ENCODE measurements at regions not wholly inside any gene's neighbourhood (a gene's known extent, or its start where the extent isn't known, plus 50 kb on each side); places are given as distances from the start of the nearest gene placed in this dataset.

- no peak for ATAC-seq
- TF ChIP-seq ISL1 (CRISPR knock-in tag; IDR thresholded peaks at IDR 0.05) (no peak), ZNF70 (CRISPR knock-in tag; IDR thresholded peaks at IDR 0.05) (no peak), OSR1 (CRISPR knock-in tag; IDR thresholded peaks at IDR 0.05) (no peak), ZNF8 (CRISPR knock-in tag; IDR thresholded peaks at IDR 0.05) (no peak)
- TF ChIP-seq, protein P1, sequence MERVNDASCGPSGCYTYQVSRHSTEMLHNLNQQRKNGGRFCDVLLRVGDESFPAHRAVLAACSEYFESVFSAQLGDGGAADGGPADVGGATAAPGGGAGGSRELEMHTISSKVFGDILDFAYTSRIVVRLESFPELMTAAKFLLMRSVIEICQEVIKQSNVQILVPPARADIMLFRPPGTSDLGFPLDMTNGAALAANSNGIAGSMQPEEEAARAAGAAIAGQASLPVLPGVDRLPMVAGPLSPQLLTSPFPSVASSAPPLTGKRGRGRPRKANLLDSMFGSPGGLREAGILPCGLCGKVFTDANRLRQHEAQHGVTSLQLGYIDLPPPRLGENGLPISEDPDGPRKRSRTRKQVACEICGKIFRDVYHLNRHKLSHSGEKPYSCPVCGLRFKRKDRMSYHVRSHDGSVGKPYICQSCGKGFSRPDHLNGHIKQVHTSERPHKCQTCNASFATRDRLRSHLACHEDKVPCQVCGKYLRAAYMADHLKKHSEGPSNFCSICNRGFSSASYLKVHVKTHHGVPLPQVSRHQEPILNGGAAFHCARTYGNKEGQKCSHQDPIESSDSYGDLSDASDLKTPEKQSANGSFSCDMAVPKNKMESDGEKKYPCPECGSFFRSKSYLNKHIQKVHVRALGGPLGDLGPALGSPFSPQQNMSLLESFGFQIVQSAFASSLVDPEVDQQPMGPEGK (CRISPR knock-in tag; IDR thresholded peaks at IDR 0.05; ENCODE audit: borderline replicate concordance), result no peak
- TF ChIP-seq, protein P2, sequence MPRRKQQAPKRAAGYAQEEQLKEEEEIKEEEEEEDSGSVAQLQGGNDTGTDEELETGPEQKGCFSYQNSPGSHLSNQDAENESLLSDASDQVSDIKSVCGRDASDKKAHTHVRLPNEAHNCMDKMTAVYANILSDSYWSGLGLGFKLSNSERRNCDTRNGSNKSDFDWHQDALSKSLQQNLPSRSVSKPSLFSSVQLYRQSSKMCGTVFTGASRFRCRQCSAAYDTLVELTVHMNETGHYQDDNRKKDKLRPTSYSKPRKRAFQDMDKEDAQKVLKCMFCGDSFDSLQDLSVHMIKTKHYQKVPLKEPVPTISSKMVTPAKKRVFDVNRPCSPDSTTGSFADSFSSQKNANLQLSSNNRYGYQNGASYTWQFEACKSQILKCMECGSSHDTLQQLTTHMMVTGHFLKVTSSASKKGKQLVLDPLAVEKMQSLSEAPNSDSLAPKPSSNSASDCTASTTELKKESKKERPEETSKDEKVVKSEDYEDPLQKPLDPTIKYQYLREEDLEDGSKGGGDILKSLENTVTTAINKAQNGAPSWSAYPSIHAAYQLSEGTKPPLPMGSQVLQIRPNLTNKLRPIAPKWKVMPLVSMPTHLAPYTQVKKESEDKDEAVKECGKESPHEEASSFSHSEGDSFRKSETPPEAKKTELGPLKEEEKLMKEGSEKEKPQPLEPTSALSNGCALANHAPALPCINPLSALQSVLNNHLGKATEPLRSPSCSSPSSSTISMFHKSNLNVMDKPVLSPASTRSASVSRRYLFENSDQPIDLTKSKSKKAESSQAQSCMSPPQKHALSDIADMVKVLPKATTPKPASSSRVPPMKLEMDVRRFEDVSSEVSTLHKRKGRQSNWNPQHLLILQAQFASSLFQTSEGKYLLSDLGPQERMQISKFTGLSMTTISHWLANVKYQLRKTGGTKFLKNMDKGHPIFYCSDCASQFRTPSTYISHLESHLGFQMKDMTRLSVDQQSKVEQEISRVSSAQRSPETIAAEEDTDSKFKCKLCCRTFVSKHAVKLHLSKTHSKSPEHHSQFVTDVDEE (CRISPR knock-in tag; IDR thresholded peaks at IDR 0.05), result no peak
Measured at GRCh38 chr2:156670104-156670503, 233.9 kb downstream of the GPD2 start.

DNA sequence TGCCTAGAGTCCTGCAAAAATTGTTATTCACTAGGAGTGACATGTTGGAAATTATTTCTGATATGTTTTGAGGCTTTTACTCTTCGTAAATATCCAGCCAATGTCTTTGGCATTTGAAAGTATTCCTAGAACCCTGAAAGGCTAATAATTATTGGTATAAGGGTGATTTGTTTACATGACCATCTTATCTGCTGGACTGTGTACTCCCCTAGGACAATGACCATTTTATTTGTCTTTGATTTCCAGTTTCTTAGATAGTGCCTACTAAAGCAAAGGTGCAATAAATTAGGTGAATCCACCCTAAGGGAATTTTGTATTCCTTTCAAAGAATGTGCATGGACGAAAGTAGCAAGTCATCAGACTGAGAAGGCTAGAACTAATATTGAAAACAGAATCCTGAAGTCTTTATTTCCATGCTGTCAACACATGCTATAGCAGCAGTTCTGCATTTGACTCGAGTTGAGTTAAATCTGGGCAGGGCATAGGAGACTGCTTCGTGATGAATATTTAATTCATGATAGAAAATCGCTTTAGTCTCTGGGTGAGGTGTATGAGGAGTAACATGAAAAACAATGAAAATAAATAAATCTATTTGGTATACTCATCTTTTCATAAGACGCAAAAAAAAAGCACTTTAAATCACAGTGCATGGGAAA is 235.7 kb downstream of the GPD2 start:
- no peak for ATAC-seq
- TF ChIP-seq ZNF8 (CRISPR knock-in tag; IDR thresholded peaks at IDR 0.05), result no peak
- TF ChIP-seq GLIS3 (CRISPR knock-in tag; IDR thresholded peaks at IDR 0.05), result no peak
- TF ChIP-seq RARB (CRISPR knock-in tag; IDR thresholded peaks at IDR 0.05), result no peak
- no peak for TF ChIP-seq ZC3H10 (CRISPR knock-in tag; IDR thresholded peaks at IDR 0.05)
- no peak for TF ChIP-seq CSDC2 (CRISPR knock-in tag; IDR thresholded peaks at IDR 0.05)
- TF ChIP-seq, protein P1 (CRISPR knock-in tag; IDR thresholded peaks at IDR 0.05; ENCODE audit: borderline replicate concordance), result no peak
- TF ChIP-seq, protein P2 (CRISPR knock-in tag; IDR thresholded peaks at IDR 0.05), result no peak
- TF ChIP-seq ZFP3 (CRISPR knock-in tag; IDR thresholded peaks at IDR 0.05), result no peak
- no peak for TF ChIP-seq ZNF565 (CRISPR knock-in tag; conservative IDR thresholded peaks at IDR 0.05; ENCODE audit: low read depth)
- no peak for TF ChIP-seq ISL1 (CRISPR knock-in tag; IDR thresholded peaks at IDR 0.05)
- TF ChIP-seq BACH2 (CRISPR knock-in tag; IDR thresholded peaks at IDR 0.05; ENCODE audit: borderline replicate concordance), result no peak
- no peak for TF ChIP-seq SNAI2 (CRISPR knock-in tag; IDR thresholded peaks at IDR 0.05)

DNA sequence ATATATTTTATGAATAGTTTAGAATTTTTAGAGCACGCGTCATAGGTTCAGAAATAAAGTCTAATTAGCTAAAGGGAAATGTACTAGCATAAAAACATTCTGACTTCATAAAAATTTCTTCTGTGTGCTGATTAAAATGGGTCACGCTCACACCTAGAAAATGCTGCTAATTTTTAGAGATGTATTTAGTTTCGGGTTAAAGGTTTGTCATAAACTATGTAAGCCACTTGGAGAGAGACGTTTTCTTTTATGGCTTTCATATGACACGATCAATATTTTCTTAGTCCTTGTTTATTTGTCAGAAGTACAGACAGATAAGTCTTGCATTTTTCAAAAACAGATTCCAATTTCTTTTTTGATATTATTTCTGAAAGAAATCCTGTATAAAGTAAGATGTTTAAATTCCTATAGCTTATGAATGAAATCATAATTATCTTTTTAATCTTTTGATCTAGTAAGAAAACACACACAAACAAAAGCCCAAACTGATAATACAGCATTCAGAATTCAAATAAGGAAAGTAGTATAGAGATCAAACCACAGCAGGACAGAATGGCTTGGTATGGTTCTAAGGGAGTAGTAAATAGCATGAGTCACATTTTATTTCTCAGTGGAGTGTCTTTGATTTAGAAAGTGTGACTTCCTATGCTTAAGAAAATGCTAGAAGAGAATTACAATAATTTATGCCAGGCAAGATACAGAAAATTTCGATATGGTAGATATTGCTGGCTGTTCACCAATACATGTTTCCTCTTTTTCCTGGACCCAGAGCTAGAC is 236.6 kb downstream of the GPD2 start:
- no peak for ATAC-seq
- TF ChIP-seq TCF4 (CRISPR knock-in tag; IDR thresholded peaks at IDR 0.05; ENCODE audit: borderline replicate concordance) (no peak), POU6F1 (CRISPR knock-in tag; IDR thresholded peaks at IDR 0.05; ENCODE audit: borderline replicate concordance, low read depth) (no peak), CSDC2 (CRISPR knock-in tag; IDR thresholded peaks at IDR 0.05) (no peak), ZNF70 (CRISPR knock-in tag; IDR thresholded peaks at IDR 0.05) (no peak), BACH2 (CRISPR knock-in tag; IDR thresholded peaks at IDR 0.05; ENCODE audit: borderline replicate concordance) (no peak), ISL1 (CRISPR knock-in tag; IDR thresholded peaks at IDR 0.05) (no peak), ZFP30 (CRISPR knock-in tag; IDR thresholded peaks at IDR 0.05) (no peak), PPARA (CRISPR knock-in tag; IDR thresholded peaks at IDR 0.05; ENCODE audit: borderline replicate concordance) (no peak), ZC3H10 (CRISPR knock-in tag; IDR thresholded peaks at IDR 0.05) (no peak), TOX (CRISPR knock-in tag; IDR thresholded peaks at IDR 0.05; ENCODE audit: borderline replicate concordance) (no peak), ZNF565 (CRISPR knock-in tag; conservative IDR thresholded peaks at IDR 0.05; ENCODE audit: low read depth) (no peak), CREB5 (CRISPR knock-in tag; IDR thresholded peaks at IDR 0.05; ENCODE audit: low read depth) (no peak)
- TF ChIP-seq, protein P1 (CRISPR knock-in tag; IDR thresholded peaks at IDR 0.05; ENCODE audit: borderline replicate concordance), result no peak
